ENCODE measurements at regions not wholly inside any gene's neighbourhood (a gene's known extent, or its start where the extent isn't known, plus 50 kb on each side); places are given as distances from the start of the nearest gene placed in this dataset.

DNA sequence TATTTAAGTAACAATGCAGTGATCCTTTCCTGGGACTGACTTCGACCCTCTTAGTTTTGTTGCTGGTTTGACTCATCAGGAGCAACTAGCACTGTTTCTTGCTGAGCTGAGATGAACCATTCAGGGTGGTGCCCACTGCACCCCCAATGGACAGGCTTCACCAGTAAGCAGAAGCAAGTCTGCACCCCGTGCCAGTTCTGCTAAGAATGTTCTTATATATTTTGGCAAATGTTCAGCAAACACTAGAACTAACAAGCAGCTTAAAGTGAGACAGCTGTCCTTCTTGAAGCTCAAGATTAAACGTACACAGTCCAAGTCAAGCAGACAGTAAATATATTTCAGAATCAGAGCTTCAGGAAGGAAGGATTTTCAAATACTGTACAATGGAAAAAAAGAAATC, 561.3 kb upstream of the CDH4 start:
- no peak for TF ChIP-seq POLR2AphosphoS5 (IDR thresholded peaks at IDR 0.05; ENCODE audit: low read depth, low read length)
- no peak for TF ChIP-seq TAF1 (IDR thresholded peaks at IDR 0.05; ENCODE audit: borderline replicate concordance, insufficient read depth, low read length)

Data from PFSK-1 (cell line).